Stomach (tissue), 8 donors: ENCODE measurements at regions not wholly inside any gene's neighbourhood (a gene's known extent, or its start where the extent isn't known, plus 50 kb on each side); places are given as distances from the start of the nearest gene placed in this dataset.

ENCODE experiments used
- DNase-seq, 2 donors: peaks; one replicate each; pipeline versions ENCODE4 v3.0.0 to v3.0.0-alpha.2; 2013 to 2019
- H3K27ac ChIP-seq, 5 donors: fragments of 200-600 bp in 4 of 5; sonication (generic) in 4 of 5; one replicate each; pipeline ENCODE4 v1.5.1; 2013 to 2019; ENCODE audit warnings: mild to moderate bottlenecking in 1 of 5, moderate library complexity in 1 of 5
- H3K27me3 ChIP-seq, 3 donors: fragments of 200-600 bp; sonication (generic); one replicate each; pipeline ENCODE4 v1.5.1; 2017 to 2019; ENCODE audit warnings: mixed run types in 1 of 3
- H3K36me3 ChIP-seq, 4 donors: fragments of 200-600 bp; sonication (generic); 1 replicate in 3 of 4; 2 replicates in 1 of 4; pipeline ENCODE4 v1.5.1; 2016 to 2019
- H3K4me1 ChIP-seq, 4 donors: fragments of 200-600 bp; sonication (generic); one replicate each; pipeline ENCODE4 v1.5.1; 2016 to 2019
- H3K4me3 ChIP-seq, 4 donors: fragments of 200-600 bp; sonication (generic) in 3 of 4; one replicate each; pipeline ENCODE4 v1.5.1; 2016 to 2019; ENCODE audit warnings: mild to moderate bottlenecking in 1 of 4
- H3K9me3 ChIP-seq, 4 donors: fragments of 200-600 bp; sonication (generic); one replicate each; pipeline ENCODE4 v1.5.1; 2016 to 2019
- EP300 ChIP-seq: sonication (generic); formaldehyde crosslinking; IDR thresholded peaks from one replicate; pipeline ENCODE4 v1.6.1; 2017; ENCODE audit warnings: antibody characterized with exemption
- POLR2A ChIP-seq, 4 donors: fragments of 450-650 bp; IDR thresholded peaks; one replicate each; pipeline ENCODE4 v1.6.1; 2016; ENCODE audit warnings: antibody characterized with exemption in 4 of 4, control low read depth in 2 of 4, mild to moderate bottlenecking in 1 of 4, moderate library complexity in 1 of 4
- POLR2AphosphoS5 ChIP-seq, 3 donors: sonication (generic); formaldehyde crosslinking; IDR thresholded peaks; one replicate each; pipeline ENCODE4 v1.6.1; 2016; ENCODE audit warnings: antibody characterized with exemption in 3 of 3
- WGBS, 5 donors: extraction: QIAGEN DNeasy Blood & Tissue Kit in 3 of 5; methylation state at CpG; one replicate each; pipeline versions ENCODE4 v1.1.5 to v1.1.7; 2013 to 2018; 5-methylcytosine and 5-hydroxymethylcytosine counted together
- intact Hi-C: fragments of 100-400 bp; cut with DNase I; formaldehyde crosslinking; loops from one replicate; pipeline ENCODE4 v1.15.1; 2023; ENCODE audit warnings: low total_unique reads
- TF ChIP-seq, protein P1 (sequence below), 7 experiments: fragments of 450-650 bp in 4 of 7; fragments of 200-600 bp in 3 of 7; sonication (generic) in 3 of 7; IDR thresholded peaks; one replicate each; pipeline ENCODE4 v1.5.1; 2016 to 2019; ENCODE audit warnings: antibody characterized with exemption in 7 of 7, control low read depth in 2 of 7, mild to moderate bottlenecking in 1 of 7
- donor health status: healthy with polysubstance abuse.
- donor health status: Bipolar disorder and iron deficiency.
- donor health status: healthy.

DNA sequence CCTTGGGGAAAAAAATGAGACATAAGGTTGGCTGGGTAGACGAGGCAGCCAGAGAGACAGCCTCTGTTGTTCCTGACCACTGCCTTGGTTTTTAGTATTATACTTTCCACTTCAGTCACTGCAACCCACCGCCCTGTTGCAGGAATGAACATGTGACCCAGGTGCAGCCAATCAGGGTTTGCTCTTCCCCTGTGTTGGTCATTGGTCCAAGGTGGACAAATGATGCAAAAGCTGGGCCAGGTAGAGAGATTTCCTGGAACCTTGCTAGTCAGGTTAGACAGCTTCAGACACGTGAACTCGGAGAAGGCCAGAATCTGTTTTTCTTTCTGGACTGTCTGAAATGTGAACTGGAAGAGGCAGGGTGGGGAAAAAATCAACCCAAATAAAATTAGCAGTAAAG lies 452.4 kb upstream of the RBFOX1 start:
- Histone ChIP-seq H3K4me3 (no peak overlapping the region), H3K27me3 (no peaks in the 10 kb centered on the region), H3K27ac (no peak overlapping the region), H3K9me3 (peaks cover 0 to 6% (median 1%) of the 10 kb centered on the region in 4 donors), H3K4me1 (no peaks in the 10 kb centered on the region), H3K36me3 (no peaks in the 10 kb centered on the region)
- 50 to 75% (median 52%) methylated on average over 4 of the region's 4 CpGs for WGBS, 5 donors
- intact Hi-C loops: no loop called here
- DNase-seq: no peak
- TF ChIP-seq EP300 (no peak), POLR2AphosphoS5 (IDR thresholded peaks at IDR 0.05) (no peak), POLR2A (IDR thresholded peaks at IDR 0.05) (no peak)
- TF ChIP-seq, protein P1, sequence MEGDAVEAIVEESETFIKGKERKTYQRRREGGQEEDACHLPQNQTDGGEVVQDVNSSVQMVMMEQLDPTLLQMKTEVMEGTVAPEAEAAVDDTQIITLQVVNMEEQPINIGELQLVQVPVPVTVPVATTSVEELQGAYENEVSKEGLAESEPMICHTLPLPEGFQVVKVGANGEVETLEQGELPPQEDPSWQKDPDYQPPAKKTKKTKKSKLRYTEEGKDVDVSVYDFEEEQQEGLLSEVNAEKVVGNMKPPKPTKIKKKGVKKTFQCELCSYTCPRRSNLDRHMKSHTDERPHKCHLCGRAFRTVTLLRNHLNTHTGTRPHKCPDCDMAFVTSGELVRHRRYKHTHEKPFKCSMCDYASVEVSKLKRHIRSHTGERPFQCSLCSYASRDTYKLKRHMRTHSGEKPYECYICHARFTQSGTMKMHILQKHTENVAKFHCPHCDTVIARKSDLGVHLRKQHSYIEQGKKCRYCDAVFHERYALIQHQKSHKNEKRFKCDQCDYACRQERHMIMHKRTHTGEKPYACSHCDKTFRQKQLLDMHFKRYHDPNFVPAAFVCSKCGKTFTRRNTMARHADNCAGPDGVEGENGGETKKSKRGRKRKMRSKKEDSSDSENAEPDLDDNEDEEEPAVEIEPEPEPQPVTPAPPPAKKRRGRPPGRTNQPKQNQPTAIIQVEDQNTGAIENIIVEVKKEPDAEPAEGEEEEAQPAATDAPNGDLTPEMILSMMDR (IDR thresholded peaks at IDR 0.05): no peak

GRCh38 chr16:6864671-6865070 lies 468.0 kb upstream of the RBFOX1 start:
- no peaks in the 10 kb centered on the region for H3K36me3 ChIP-seq
- intact Hi-C loops: no loop called here
- no peaks in the 10 kb centered on the region for H3K27me3 ChIP-seq
- no peak for DNase-seq
- TF ChIP-seq POLR2AphosphoS5 (IDR thresholded peaks at IDR 0.05) (no peak), POLR2A (IDR thresholded peaks at IDR 0.05) (no peak)
- no peak overlapping the region for H3K27ac ChIP-seq
- no peaks in the 10 kb centered on the region for H3K4me1 ChIP-seq
- no peak overlapping the region for H3K4me3 ChIP-seq
- WGBS, 5 donors: 71 to 86% (median 76%) methylated on average over 4 to 5 of the region's 5 CpGs
- H3K9me3 ChIP-seq: peaks cover 0 to 14% (median 0%) of the 10 kb centered on the region in 4 donors

- TF ChIP-seq POLR2AphosphoS5 (IDR thresholded peaks at IDR 0.05) (no peak), POLR2A (IDR thresholded peaks at IDR 0.05) (no peak), EP300 (no peak)
- TF ChIP-seq, protein P1 (IDR thresholded peaks at IDR 0.05): no peak
- Histone ChIP-seq H3K36me3 (no peaks in the 10 kb centered on the region), H3K9me3 (peaks cover 0 to 14% (median 0%) of the 10 kb centered on the region in 4 donors), H3K27me3 (no peaks in the 10 kb centered on the region), H3K4me3 (no peak overlapping the region), H3K4me1 (no peaks in the 10 kb centered on the region), H3K27ac (no peak overlapping the region)
- intact Hi-C loops: no loop called here
- no peak for DNase-seq
- 69 to 78% (median 74%) methylated on average over 4 of the region's 4 CpGs for WGBS, 5 donors
Observed at GRCh38 chr16:6864244-6864643, 468.4 kb upstream of the RBFOX1 start.

GRCh38 chr16:6863135-6863534 lies 469.5 kb upstream of the RBFOX1 start:
- no peaks in the 10 kb centered on the region for H3K36me3 ChIP-seq
- TF ChIP-seq, protein P1 (IDR thresholded peaks at IDR 0.05): no peak
- no peak for TF ChIP-seq POLR2A (IDR thresholded peaks at IDR 0.05)
- no peak overlapping the region for H3K27ac ChIP-seq
- H3K4me1 ChIP-seq: no peaks in the 10 kb centered on the region
- WGBS, 5 donors: 21 to 47% (median 36%) methylated on average over 2 of the region's 2 CpGs
- intact Hi-C loops: no loop called here
- no peaks in the 10 kb centered on the region for H3K27me3 ChIP-seq
- no peak for DNase-seq
- peaks cover 0 to 5% (median 0%) of the 10 kb centered on the region in 4 donors for H3K9me3 ChIP-seq
- H3K4me3 ChIP-seq: no peak overlapping the region

DNA sequence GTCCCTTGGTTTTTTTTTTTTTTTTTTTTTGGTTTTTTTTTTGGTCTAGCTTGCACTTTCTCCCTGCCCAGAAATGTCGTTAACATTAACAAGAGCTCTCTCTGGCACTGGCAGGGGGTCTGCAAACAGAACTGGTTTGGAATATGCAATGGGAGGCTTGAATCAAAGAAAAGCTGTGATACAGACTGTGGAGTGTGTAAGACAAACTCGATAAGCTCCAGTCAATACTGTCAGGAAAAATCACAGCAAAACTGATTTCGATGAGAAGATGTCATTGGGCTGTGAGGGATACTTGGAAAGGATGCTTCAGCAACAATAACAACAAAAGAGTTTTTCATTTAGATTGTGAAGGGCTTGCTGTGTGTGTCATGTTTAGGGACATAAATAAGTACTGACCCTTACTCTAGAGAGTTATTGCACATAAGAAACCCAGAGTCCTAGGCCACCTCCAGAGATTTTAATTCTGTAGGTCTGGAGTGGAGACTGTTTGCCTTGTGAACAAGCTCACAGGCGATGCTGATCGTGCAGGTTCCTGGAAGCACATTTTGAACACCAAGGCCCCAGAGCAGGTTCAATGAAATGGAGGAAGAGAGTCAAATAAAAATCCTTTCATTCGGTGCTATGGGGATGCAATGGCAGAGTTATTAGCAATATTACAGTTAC lies 470.7 kb upstream of the RBFOX1 start:
- Histone ChIP-seq H3K27me3 (no peaks in the 10 kb centered on the region), H3K4me3 (no peak overlapping the region), H3K36me3 (no peaks in the 10 kb centered on the region), H3K4me1 (no peaks in the 10 kb centered on the region), H3K9me3 (no peaks in the 10 kb centered on the region), H3K27ac (no peak overlapping the region)
- intact Hi-C loops: no loop called here
- DNase-seq: no peak
- WGBS, 5 donors: 51 to 65% (median 61%) methylated on average over 6 of the region's 6 CpGs
- TF ChIP-seq, protein P1 (IDR thresholded peaks at IDR 0.05): no peak
- TF ChIP-seq EP300 (no peak), POLR2AphosphoS5 (IDR thresholded peaks at IDR 0.05) (no peak), POLR2A (IDR thresholded peaks at IDR 0.05) (no peak)
